ENCODE measurements at regions not wholly inside any gene's neighbourhood (a gene's known extent, or its start where the extent isn't known, plus 50 kb on each side); places are given as distances from the start of the nearest gene placed in this dataset.

DNA sequence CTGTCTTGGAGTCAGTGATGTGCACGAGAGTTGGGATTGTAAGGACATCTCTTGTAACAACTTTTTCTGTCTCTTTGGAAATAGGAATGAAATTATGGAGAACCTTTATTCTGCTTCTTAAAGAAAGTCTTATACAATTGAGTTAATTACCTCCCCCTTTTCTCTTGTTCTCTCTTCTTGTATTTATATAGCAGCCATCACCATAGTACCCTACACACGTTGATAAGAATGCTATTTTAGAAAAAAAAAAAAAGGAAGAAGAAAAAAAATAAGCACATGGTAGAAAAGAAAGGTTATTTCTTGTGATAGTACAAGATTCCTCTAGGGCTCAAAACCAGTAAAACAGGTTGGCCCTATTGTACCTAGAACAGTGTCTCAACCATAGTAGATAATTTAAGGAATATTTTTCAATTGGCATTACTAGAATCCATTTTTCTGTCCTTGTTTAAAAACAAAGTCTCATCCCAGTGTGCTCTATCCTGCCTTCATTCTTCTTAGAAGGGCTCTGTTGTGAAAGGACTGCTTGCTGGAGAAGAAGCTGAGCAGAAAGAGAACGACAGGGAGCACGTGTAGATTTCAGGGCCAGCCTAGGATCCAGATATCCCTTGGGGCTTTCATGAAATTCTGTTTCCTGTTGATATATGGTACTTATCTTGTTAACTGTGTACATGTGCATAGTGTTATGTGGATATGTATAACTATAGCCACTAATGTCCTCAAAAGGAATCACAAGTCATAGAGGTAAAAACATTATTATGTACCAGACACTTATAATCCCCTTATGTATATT lies 392.3 kb upstream of the MEF2C start:
- TF ChIP-seq, protein P1, sequence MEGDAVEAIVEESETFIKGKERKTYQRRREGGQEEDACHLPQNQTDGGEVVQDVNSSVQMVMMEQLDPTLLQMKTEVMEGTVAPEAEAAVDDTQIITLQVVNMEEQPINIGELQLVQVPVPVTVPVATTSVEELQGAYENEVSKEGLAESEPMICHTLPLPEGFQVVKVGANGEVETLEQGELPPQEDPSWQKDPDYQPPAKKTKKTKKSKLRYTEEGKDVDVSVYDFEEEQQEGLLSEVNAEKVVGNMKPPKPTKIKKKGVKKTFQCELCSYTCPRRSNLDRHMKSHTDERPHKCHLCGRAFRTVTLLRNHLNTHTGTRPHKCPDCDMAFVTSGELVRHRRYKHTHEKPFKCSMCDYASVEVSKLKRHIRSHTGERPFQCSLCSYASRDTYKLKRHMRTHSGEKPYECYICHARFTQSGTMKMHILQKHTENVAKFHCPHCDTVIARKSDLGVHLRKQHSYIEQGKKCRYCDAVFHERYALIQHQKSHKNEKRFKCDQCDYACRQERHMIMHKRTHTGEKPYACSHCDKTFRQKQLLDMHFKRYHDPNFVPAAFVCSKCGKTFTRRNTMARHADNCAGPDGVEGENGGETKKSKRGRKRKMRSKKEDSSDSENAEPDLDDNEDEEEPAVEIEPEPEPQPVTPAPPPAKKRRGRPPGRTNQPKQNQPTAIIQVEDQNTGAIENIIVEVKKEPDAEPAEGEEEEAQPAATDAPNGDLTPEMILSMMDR (conservative IDR thresholded peaks at IDR 0.05; ENCODE audit: low read depth, low read length) = no peak
- TF ChIP-seq POLR2A (IDR thresholded peaks at IDR 0.05; ENCODE audit: low read depth, low read length) = no peak
- no peak for TF ChIP-seq NFE2L2 (IDR thresholded peaks at IDR 0.05; ENCODE audit: low read depth, low read length)
- TF ChIP-seq CHD1 (IDR thresholded peaks at IDR 0.05; ENCODE audit: low read depth, low read length) = no peak
- no peak for TF ChIP-seq FOS (IDR thresholded peaks at IDR 0.05; ENCODE audit: low read depth, low read length)
- TF ChIP-seq MXI1 (IDR thresholded peaks at IDR 0.05; ENCODE audit: borderline replicate concordance, low read depth, low read length) = no peak
- no peak for TF ChIP-seq RAD21 (IDR thresholded peaks at IDR 0.05; ENCODE audit: low read length)
- TF ChIP-seq BHLHE40 (IDR thresholded peaks at IDR 0.05; ENCODE audit: low read depth, low read length) = no peak
- no peak for TF ChIP-seq SMC3 (IDR thresholded peaks at IDR 0.05; ENCODE audit: low read depth, low read length)
- TF ChIP-seq, protein P2, sequence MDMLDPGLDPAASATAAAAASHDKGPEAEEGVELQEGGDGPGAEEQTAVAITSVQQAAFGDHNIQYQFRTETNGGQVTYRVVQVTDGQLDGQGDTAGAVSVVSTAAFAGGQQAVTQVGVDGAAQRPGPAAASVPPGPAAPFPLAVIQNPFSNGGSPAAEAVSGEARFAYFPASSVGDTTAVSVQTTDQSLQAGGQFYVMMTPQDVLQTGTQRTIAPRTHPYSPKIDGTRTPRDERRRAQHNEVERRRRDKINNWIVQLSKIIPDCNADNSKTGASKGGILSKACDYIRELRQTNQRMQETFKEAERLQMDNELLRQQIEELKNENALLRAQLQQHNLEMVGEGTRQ (IDR thresholded peaks at IDR 0.05; ENCODE audit: low read depth, low read length) = no peak
- TF ChIP-seq CEBPB (IDR thresholded peaks at IDR 0.05; ENCODE audit: low read depth, low read length) = no peak
- no peak for TF ChIP-seq RFX5 (IDR thresholded peaks at IDR 0.05; ENCODE audit: low read depth, low read length)
